H9 (cell line): ENCODE measurements at regions not wholly inside any gene's neighbourhood (a gene's known extent, or its start where the extent isn't known, plus 50 kb on each side); places are given as distances from the start of the nearest gene placed in this dataset.

Experiments
- DNase-seq: peaks from one replicate; pipeline ENCODE4 v3.0.0-alpha.2; 2017
- H2AFZ ChIP-seq: one replicate; pipeline ENCODE4 v1.6.1; 2013; ENCODE audit warnings: mild to moderate bottlenecking, low read length, control low read depth, moderate library complexity
- H2AK5ac ChIP-seq: 2 replicates; pipeline ENCODE4 v1.6.1; 2013; ENCODE audit warnings: low read length, control low read depth, mixed read lengths; ENCODE audit not compliant: insufficient read length
- H2BK120ac ChIP-seq: one replicate; pipeline ENCODE4 v1.6.1; 2013; ENCODE audit warnings: low read depth, mild to moderate bottlenecking, low read length, control low read depth, inconsistent platforms; ENCODE audit not compliant: poor library complexity, severe bottlenecking
- H2BK12ac ChIP-seq: 2 replicates; pipeline ENCODE4 v1.6.1; 2013; ENCODE audit warnings: low read length, control low read depth, mixed read lengths, low read depth; ENCODE audit not compliant: insufficient read length
- H2BK15ac ChIP-seq: 2 replicates; pipeline ENCODE4 v1.6.1; 2013; ENCODE audit warnings: low read depth, low read length, control low read depth
- H2BK20ac ChIP-seq: one replicate; pipeline ENCODE4 v1.6.1; 2013; ENCODE audit warnings: low read depth, mild to moderate bottlenecking, low read length, control low read depth, inconsistent platforms; ENCODE audit not compliant: poor library complexity, severe bottlenecking
- H2BK5ac ChIP-seq: 2 replicates; pipeline ENCODE4 v1.6.1; 2013; ENCODE audit warnings: low read length, control low read depth, mixed read lengths; ENCODE audit not compliant: insufficient read length
- H3K14ac ChIP-seq: 2 replicates; pipeline ENCODE4 v1.6.1; 2013; ENCODE audit warnings: low read length, control low read depth; ENCODE audit not compliant: insufficient read depth
- H3K18ac ChIP-seq: 2 replicates; pipeline ENCODE4 v1.6.1; 2013; ENCODE audit warnings: low read depth, mild to moderate bottlenecking, mixed read lengths, low read length, control low read depth; ENCODE audit not compliant: insufficient read length
- H3K23ac ChIP-seq: 2 replicates; pipeline ENCODE4 v1.6.1; 2013; ENCODE audit warnings: low read length, control low read depth, mixed read lengths, low read depth; ENCODE audit not compliant: insufficient read length
- H3K23me2 ChIP-seq: 2 replicates; pipeline ENCODE4 v1.6.1; 2013; ENCODE audit warnings: low read depth, mild to moderate bottlenecking, mixed read lengths, low read length, control low read depth; ENCODE audit not compliant: insufficient read length, poor library complexity, severe bottlenecking
- H3K27ac ChIP-seq: 2 replicates; pipeline ENCODE4 v1.5.1; 2013; ENCODE audit warnings: low read length, control low read depth, mixed read lengths, low read depth; ENCODE audit not compliant: insufficient read length
- H3K27me3 ChIP-seq: 2 replicates; pipeline ENCODE4 v1.6.1; 2013; ENCODE audit warnings: low read length, control low read depth, inconsistent platforms; ENCODE audit not compliant: insufficient read depth
- H3K4ac ChIP-seq: 2 replicates; pipeline ENCODE4 v1.6.1; 2013; ENCODE audit warnings: low read depth, mild to moderate bottlenecking, control low read depth, inconsistent platforms, low read length, moderate library complexity
- H3K4me1 ChIP-seq: 2 replicates; pipeline ENCODE4 v1.6.1; 2013; ENCODE audit warnings: low read length, control low read depth, inconsistent platforms; ENCODE audit not compliant: insufficient read depth
- H3K4me2 ChIP-seq: 2 replicates; pipeline ENCODE4 v1.6.1; 2013; ENCODE audit warnings: low read length, control low read depth, mixed read lengths; ENCODE audit not compliant: insufficient read length, insufficient read depth
- H3K56ac ChIP-seq: 2 replicates; pipeline ENCODE4 v1.6.1; 2013; ENCODE audit warnings: low read depth, mild to moderate bottlenecking, mixed read lengths, low read length, control low read depth; ENCODE audit not compliant: insufficient read length
- H3K79me1 ChIP-seq: 2 replicates; pipeline ENCODE4 v1.6.1; 2013; ENCODE audit warnings: low read depth, mild to moderate bottlenecking, moderate library complexity, low read length, control low read depth, inconsistent platforms; ENCODE audit not compliant: insufficient read depth, poor library complexity, severe bottlenecking
- H3K79me2 ChIP-seq: 2 replicates; pipeline ENCODE4 v1.6.1; 2013; ENCODE audit warnings: low read length, control low read depth, inconsistent platforms; ENCODE audit not compliant: insufficient read depth
- H3K9ac ChIP-seq: 2 replicates; pipeline ENCODE4 v1.6.1; 2013; ENCODE audit warnings: low read length, control low read depth, mixed read lengths; ENCODE audit not compliant: insufficient read length; ENCODE audit errors: extremely low read depth
- H3K9me3 ChIP-seq: one replicate; pipeline ENCODE4 v1.6.1; 2013; ENCODE audit warnings: low read depth, low read length, inconsistent platforms; ENCODE audit not compliant: control insufficient read depth
- H3T11ph ChIP-seq: one replicate; pipeline ENCODE4 v1.6.1; 2013; ENCODE audit warnings: mild to moderate bottlenecking, low read length, control low read depth, inconsistent platforms
- H4K20me1 ChIP-seq: one replicate; pipeline ENCODE4 v1.6.1; 2013; ENCODE audit not compliant: control insufficient read depth, insufficient read length, insufficient read depth
- H4K5ac ChIP-seq: 2 replicates; pipeline ENCODE4 v1.6.1; 2013; ENCODE audit warnings: low read depth, mild to moderate bottlenecking, mixed read lengths, low read length, control low read depth; ENCODE audit not compliant: insufficient read length
- H4K8ac ChIP-seq: replicated peaks from 2 replicates; pipeline ENCODE4 v1.6.1; 2013; ENCODE audit warnings: low read length, control low read depth, mixed read lengths, low read depth; ENCODE audit not compliant: insufficient read length
- H4K91ac ChIP-seq: 2 replicates; pipeline ENCODE4 v1.6.1; 2013; ENCODE audit warnings: low read depth, mild to moderate bottlenecking, moderate library complexity, mixed read lengths, low read length, control low read depth; ENCODE audit not compliant: insufficient read length
- H3K27ac Mint-ChIP-seq, 3 experiments: 2 replicates in 2 of 3; 3 replicates in 1 of 3; pipeline ENCODE4 v1.8.0; 2020 to 2021; ENCODE audit warnings: mixed read lengths in 3 of 3, mild to moderate bottlenecking in 1 of 3, moderate library complexity in 1 of 3
- H3K27me3 Mint-ChIP-seq: 2 replicates; pipeline ENCODE4 v1.8.0; 2021; ENCODE audit warnings: low read depth, mild to moderate bottlenecking, moderate library complexity, mixed read lengths
- H3K36me3 Mint-ChIP-seq, 3 experiments: 2 replicates in 2 of 3; 3 replicates in 1 of 3; pipeline ENCODE4 v1.8.0; 2020 to 2021; ENCODE audit warnings: low read depth in 3 of 3, mixed read lengths in 3 of 3; ENCODE audit not compliant: insufficient read depth in 1 of 3
- H3K4me1 Mint-ChIP-seq, 2 experiments: 2 replicates each; pipeline ENCODE4 v1.8.0; 2020; ENCODE audit warnings: mixed read lengths in 2 of 2
- H3K4me3 Mint-ChIP-seq, 2 experiments: 2 replicates in 1 of 2; 3 replicates in 1 of 2; pipeline ENCODE4 v1.8.0; 2020 to 2021; ENCODE audit warnings: mild to moderate bottlenecking in 2 of 2, mixed read lengths in 2 of 2, moderate library complexity in 1 of 2
- H3K9me3 Mint-ChIP-seq, 2 experiments: 2 replicates in 1 of 2; 3 replicates in 1 of 2; pipeline ENCODE4 v1.8.0; 2020; ENCODE audit warnings: mild to moderate bottlenecking in 2 of 2, mixed read lengths in 2 of 2, moderate library complexity in 1 of 2
- CTCF ChIP-seq: fragments of 200-600 bp; sonication (generic); conservative IDR thresholded peaks from 3 replicates; pipeline ENCODE4 v1.8.0; 2021; ENCODE audit warnings: antibody characterized with exemption, mild to moderate bottlenecking
- WGBS: extraction: QIAGEN DNeasy Blood & Tissue Kit; methylation state at CpG from one replicate; pipeline ENCODE4 v1.1.7; 2013; ENCODE audit warnings: missing lambda C conversion rate, low lambda C conversion rate, mixed read lengths; ENCODE audit not compliant: insufficient read length; ENCODE audit errors: extremely low coverage; 5-methylcytosine and 5-hydroxymethylcytosine counted together

GRCh38 chr4:138891631-138892031, 124.0 kb upstream of the NOCT start:
- Histone ChIP-seq H4K8ac (no peak overlapping the region), H2BK5ac (no peak overlapping the region), H3K14ac (no peak overlapping the region), H3K23me2 (no peaks in the 10 kb centered on the region), H3K4me1 (peaks cover 10% of the 10 kb centered on the region; the same call in 1 of the 2 replicates), H2BK12ac (no peak overlapping the region), H2BK120ac (no peak overlapping the region), H3K9me3 (no peaks in the 10 kb centered on the region), H4K20me1 (no peaks in the 10 kb centered on the region), H3K27ac (no peak overlapping the region), H2AFZ (no peak overlapping the region), H3K27me3 (no peaks in the 10 kb centered on the region), H3K18ac (no peak overlapping the region), H4K5ac (no peak overlapping the region), H3K4me2 (no peak overlapping the region), H4K91ac (no peak overlapping the region), H3K4ac (no peak overlapping the region), H3K56ac (no peak overlapping the region), H3K79me2 (no peaks in the 10 kb centered on the region), H2BK20ac (no peak overlapping the region), H2BK15ac (no peak overlapping the region), H2AK5ac (no peak overlapping the region), H3K9ac (no peak overlapping the region), H3T11ph (no peak overlapping the region), H3K79me1 (no peaks in the 10 kb centered on the region), H3K23ac (no peak overlapping the region)
- no peak for DNase-seq
- peak overlapping the region in 2 of 3 experiments; percentile 46 to 51; a peak in 2 of 7 replicates for H3K27ac Mint-ChIP-seq
- no peaks in the 10 kb centered on the region for H3K27me3 Mint-ChIP-seq
- TF ChIP-seq CTCF, result no peak
- no CpG with 5 or more reads among the region's 6 CpGs for WGBS
- peaks cover 30 to 33% of the 10 kb centered on the region in 2 experiments for H3K4me1 Mint-ChIP-seq
- H3K9me3 Mint-ChIP-seq, result peaks cover 16 to 17% of the 10 kb centered on the region in 2 experiments
- H3K36me3 Mint-ChIP-seq, result peaks cover 4 to 19% (median 13%) of the 10 kb centered on the region in 3 experiments
- no peak overlapping the region for H3K4me3 Mint-ChIP-seq
